Pancreas (tissue), 10 donors: ENCODE measurements at regions not wholly inside any gene's neighbourhood (a gene's known extent, or its start where the extent isn't known, plus 50 kb on each side); places are given as distances from the start of the nearest gene placed in this dataset.

Source experiments
- ATAC-seq, 4 donors: fragments of 200-7000 bp; cut with Tn5 transposase; one replicate each; pipeline versions ENCODE4 v1.8.0 to v1.9.1; 2020; ENCODE audit warnings: mild to moderate bottlenecking in 4 of 4, moderate library complexity in 4 of 4
- DNase-seq, 6 donors: peaks; one replicate each; pipeline ENCODE4 v3.0.0-alpha.2; 2020
- FAIRE-seq: peaks from 2 replicates; lab custom pipeline; 2012; peaks lifted over from hg19 to GRCh38; lab: Jason Lieb, UNC
- H3K27ac ChIP-seq, 4 donors: fragments of 200-600 bp; sonication (generic); 1 replicate in 3 of 4; 2 replicates in 1 of 4; pipeline versions ENCODE4 v1.5.0 to v1.8.0; 2020
- H3K27me3 ChIP-seq, 4 donors: fragments of 200-600 bp; one replicate each; pipeline ENCODE4 v1.8.0; 2021
- H3K36me3 ChIP-seq, 3 donors: fragments of 200-600 bp; sonication (generic) in 1 of 3; one replicate each; pipeline versions ENCODE4 v1.5.0 to v1.8.0; 2020 to 2021
- H3K4me1 ChIP-seq, 3 donors: fragments of 200-600 bp; one replicate each; pipeline ENCODE4 v1.8.0; 2021
- H3K4me3 ChIP-seq, 4 donors: fragments of 200-600 bp; sonication (generic) in 2 of 4; one replicate each; pipeline versions ENCODE4 v1.5.0 to v1.8.0; 2020 to 2021
- H3K9me3 ChIP-seq, 4 donors: fragments of 200-600 bp; one replicate each; pipeline ENCODE4 v1.8.0; 2021
- WGBS, 2 donors: extraction: QIAGEN DNeasy Blood & Tissue Kit; methylation state at CpG; one replicate each; pipeline ENCODE4 v1.1.7; 2013; 5-methylcytosine and 5-hydroxymethylcytosine counted together
- intact Hi-C, 3 donors: fragments of 100-400 bp; cut with DNase I; formaldehyde crosslinking; loops; one replicate each; pipeline versions ENCODE4 v1.11.1 to v1.14.2; 2022
- TF ChIP-seq, protein P1 (sequence below), 4 donors: fragments of 200-600 bp; sonication (generic) in 3 of 4; IDR thresholded peaks; one replicate each; pipeline versions ENCODE4 v1.5.0 to v1.8.0; 2021; ENCODE audit warnings: antibody characterized with exemption in 4 of 4
- donor health status: healthy with polysubstance abuse.
- donor health status: DM: no; HTN: no; CAD: no; lungs with moderate emphysema.
- donor health status: DM: no; HTN: no; CAD: no.
- donor health status: control.
- donor health status: control.
- donor health status: Bipolar disorder and iron deficiency.
- donor health status: DM: yes; HTN: yes; CAD: no.
- donor health status: DM: no; HTN: no; CAD: no.
- donor health status: DM: no; HTN: no; CAD: no.
- donor health status: DM: yes; HTN: yes; CAD: no.

DNA sequence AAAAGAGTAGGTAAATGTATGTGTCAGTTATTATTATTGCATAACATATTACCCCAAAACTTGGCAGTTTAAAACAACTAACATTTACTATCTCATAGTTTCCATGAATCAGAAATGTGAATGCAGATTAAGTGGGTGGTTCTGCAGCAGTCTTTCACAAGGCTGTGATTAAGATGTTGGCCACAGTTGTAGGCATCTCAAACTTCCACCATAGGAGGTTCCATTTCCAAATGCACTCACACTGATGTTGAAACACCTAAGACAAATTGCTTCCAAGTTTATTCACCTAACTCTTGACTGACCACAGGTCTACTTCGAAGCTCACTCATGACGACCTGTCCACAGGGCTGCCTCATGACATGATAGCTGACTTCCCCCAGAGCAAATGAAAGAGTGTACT is 360.8 kb downstream of the GRB14 start:
- Histone ChIP-seq H3K36me3 (no peaks in the 10 kb centered on the region), H3K4me1 (peaks cover 0 to 5% (median 0%) of the 10 kb centered on the region in 3 donors), H3K27me3 (no peaks in the 10 kb centered on the region), H3K4me3 (no peak overlapping the region), H3K27ac (no peak overlapping the region), H3K9me3 (no peaks in the 10 kb centered on the region)
- WGBS, 2 donors: 30 to 44% methylated on average over 2 of the region's 2 CpGs
- ATAC-seq (no peak), FAIRE-seq (no peak), DNase-seq (no peak)
- intact Hi-C loops: no loop called here
- TF ChIP-seq, protein P1, sequence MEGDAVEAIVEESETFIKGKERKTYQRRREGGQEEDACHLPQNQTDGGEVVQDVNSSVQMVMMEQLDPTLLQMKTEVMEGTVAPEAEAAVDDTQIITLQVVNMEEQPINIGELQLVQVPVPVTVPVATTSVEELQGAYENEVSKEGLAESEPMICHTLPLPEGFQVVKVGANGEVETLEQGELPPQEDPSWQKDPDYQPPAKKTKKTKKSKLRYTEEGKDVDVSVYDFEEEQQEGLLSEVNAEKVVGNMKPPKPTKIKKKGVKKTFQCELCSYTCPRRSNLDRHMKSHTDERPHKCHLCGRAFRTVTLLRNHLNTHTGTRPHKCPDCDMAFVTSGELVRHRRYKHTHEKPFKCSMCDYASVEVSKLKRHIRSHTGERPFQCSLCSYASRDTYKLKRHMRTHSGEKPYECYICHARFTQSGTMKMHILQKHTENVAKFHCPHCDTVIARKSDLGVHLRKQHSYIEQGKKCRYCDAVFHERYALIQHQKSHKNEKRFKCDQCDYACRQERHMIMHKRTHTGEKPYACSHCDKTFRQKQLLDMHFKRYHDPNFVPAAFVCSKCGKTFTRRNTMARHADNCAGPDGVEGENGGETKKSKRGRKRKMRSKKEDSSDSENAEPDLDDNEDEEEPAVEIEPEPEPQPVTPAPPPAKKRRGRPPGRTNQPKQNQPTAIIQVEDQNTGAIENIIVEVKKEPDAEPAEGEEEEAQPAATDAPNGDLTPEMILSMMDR (IDR thresholded peaks at IDR 0.05): no peak

DNA sequence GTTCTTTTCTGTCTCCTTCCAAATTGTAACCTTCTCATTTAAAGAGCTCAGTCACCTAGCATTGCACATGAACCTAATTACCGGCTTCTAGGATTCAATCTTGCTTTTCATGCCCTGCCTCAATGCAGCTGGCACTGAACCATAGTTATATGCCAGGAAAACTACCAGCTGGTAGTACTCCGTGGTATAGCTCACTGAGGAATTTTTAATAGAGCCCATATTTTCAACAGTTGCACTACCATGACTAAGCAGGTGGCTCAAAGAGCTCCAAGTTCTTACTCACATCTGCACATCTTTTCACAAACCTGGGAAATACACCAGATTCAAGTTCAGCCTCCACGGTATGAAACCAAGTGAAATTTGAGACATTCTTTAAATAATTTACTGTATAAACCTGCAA is 363.5 kb downstream of the GRB14 start:
- DNase-seq (no peak), ATAC-seq (no peak), FAIRE-seq (no peak)
- no peaks in the 10 kb centered on the region for H3K36me3 ChIP-seq
- TF ChIP-seq, protein P1 (IDR thresholded peaks at IDR 0.05): no peak
- intact Hi-C loops: no loop called here
- H3K27ac ChIP-seq: no peak overlapping the region
- peaks cover 0 to 5% (median 0%) of the 10 kb centered on the region in 3 donors for H3K4me1 ChIP-seq
- H3K27me3 ChIP-seq: no peaks in the 10 kb centered on the region
- H3K4me3 ChIP-seq: no peak overlapping the region
- 23 to 30% methylated on average over 3 of the region's 3 CpGs for WGBS, 2 donors
- no peaks in the 10 kb centered on the region for H3K9me3 ChIP-seq

DNA sequence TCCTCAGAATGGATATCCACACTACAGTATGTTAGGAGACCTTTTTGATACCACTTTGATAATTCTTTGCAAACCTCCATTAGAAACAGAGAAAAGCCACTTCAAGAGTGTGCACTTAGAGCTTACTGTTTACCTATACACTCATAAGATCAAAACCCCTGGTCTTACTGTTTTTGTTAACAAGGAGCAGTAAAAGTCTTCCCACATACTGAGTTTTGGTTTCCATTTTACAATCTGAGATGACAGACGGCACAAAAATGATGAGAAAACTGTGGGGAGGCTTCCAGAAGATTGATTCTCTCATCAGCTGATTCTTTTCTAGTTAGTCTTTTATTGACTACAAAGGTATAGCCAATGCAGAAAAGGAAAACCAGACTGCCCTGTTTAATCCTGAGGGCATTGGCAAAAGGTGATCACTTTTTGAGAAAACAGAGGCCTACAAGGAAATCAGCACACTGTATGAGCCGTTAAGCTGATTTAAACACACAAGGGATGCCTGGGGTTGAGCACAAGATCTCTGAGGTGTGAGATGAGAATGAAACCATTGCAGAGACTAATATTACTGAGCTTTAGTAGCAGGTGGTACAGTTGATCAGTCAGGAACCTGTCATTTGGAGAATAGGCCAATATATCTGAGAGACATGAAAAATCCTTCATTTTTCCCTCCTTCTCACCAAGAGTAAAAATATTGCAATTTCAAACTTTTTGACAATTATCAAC is 368.6 kb downstream of the GRB14 start:
- Histone ChIP-seq H3K4me1 (no peaks in the 10 kb centered on the region), H3K27me3 (no peaks in the 10 kb centered on the region), H3K4me3 (no peak overlapping the region), H3K27ac (no peak overlapping the region), H3K9me3 (no peaks in the 10 kb centered on the region), H3K36me3 (no peaks in the 10 kb centered on the region)
- 32 to 50% methylated on average over 2 of the region's 2 CpGs for WGBS, 2 donors
- no peak for ATAC-seq
- no peak for DNase-seq
- intact Hi-C loops: no loop called here
- TF ChIP-seq, protein P1 (IDR thresholded peaks at IDR 0.05): no peak
- no peak for FAIRE-seq

DNA sequence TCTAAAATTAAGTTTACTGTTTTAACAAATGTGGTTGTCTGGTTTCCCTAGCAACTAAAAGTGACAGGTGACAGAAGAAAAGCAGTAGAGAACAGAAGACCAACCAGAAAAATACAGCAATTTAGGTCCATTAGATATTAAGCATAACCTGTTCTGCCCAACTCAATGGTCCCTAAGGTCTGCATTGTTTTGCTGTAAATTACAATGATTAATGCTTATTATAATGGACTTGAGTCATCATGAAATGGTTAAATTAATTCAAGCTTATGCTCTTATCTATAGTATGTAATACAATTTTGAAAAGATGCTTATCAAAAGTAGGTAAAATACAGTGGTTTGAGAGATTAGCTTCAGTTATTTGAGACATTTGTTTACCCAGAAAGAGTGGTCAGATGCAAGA is 378.0 kb downstream of the GRB14 start:
- H3K4me3 ChIP-seq: no peak overlapping the region
- intact Hi-C loops: no loop called here
- H3K36me3 ChIP-seq: no peaks in the 10 kb centered on the region
- TF ChIP-seq, protein P1 (IDR thresholded peaks at IDR 0.05): no peak
- no peak for FAIRE-seq
- H3K9me3 ChIP-seq: no peaks in the 10 kb centered on the region
- DNase-seq: no peak
- no peak overlapping the region for H3K27ac ChIP-seq
- no peaks in the 10 kb centered on the region for H3K27me3 ChIP-seq
- H3K4me1 ChIP-seq: no peaks in the 10 kb centered on the region
- ATAC-seq: no peak

DNA sequence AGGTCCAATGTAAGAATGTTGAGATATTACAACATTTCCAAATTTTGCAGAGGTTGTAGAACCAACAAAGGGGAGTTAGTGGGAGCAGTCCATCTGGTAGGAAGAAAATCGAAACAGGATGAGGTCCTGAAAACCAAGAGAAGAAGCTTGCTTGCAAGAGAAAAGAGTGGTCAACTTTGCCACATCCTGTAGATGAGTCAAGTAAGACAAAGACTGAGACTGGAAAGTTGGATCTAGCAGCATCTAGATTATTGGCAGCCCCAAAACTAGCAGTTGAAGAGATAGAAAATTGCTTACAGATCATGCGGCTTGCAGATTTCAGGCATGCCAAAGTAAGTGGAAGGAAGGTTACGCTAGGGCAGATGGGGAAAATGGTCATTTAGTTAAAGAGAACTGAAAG is 378.9 kb downstream of the GRB14 start:
- Histone ChIP-seq H3K36me3 (no peaks in the 10 kb centered on the region), H3K9me3 (no peaks in the 10 kb centered on the region), H3K27ac (no peak overlapping the region), H3K4me3 (no peak overlapping the region), H3K27me3 (no peaks in the 10 kb centered on the region), H3K4me1 (no peaks in the 10 kb centered on the region)
- ATAC-seq (no peak), DNase-seq (no peak), FAIRE-seq (no peak)
- intact Hi-C loops: no loop called here
- 66 to 72% methylated on average over 3 of the region's 3 CpGs for WGBS, 2 donors
- TF ChIP-seq, protein P1 (IDR thresholded peaks at IDR 0.05): no peak
